SIG-M5 treated with dmso at 0.1 percent for 504 hours (cell line): ENCODE measurements at regions not wholly inside any gene's neighbourhood (a gene's known extent, or its start where the extent isn't known, plus 50 kb on each side); places are given as distances from the start of the nearest gene placed in this dataset.
"Not testable (repeated sequence)": the region's sequence is repeated elsewhere in the genome, so short reads cannot be mapped to it uniquely, and the experiment has no call there.

Experiments used
- DNase-seq: peaks from one replicate; lab custom pipeline; 2025; ENCODE audit not compliant: unreplicated experiment; lab: John Stamatoyannopoulos, UW

- DNase-seq: no peak
These were observed 467.4 kb upstream of the ID4 start for GRCh38 chr6:19369785-19370184.

GRCh38 chr6:19370831-19371230 is 466.3 kb upstream of the ID4 start:
- DNase-seq: no peak

- DNase-seq: no peak
These were observed 461.6 kb upstream of the ID4 start for GRCh38 chr6:19375613-19376012.

GRCh38 chr6:19377722-19378121 is 459.4 kb upstream of the ID4 start:
- no peak for DNase-seq

GRCh38 chr6:19380293-19380692 is 456.9 kb upstream of the ID4 start:
- DNase-seq: no peak

- DNase-seq: no peak
These were observed 454.5 kb upstream of the ID4 start for GRCh38 chr6:19382676-19383075.

GRCh38 chr6:19391926-19392325 is 445.2 kb upstream of the ID4 start:
- no peak for DNase-seq

- no peak for DNase-seq
These were observed 443.1 kb upstream of the ID4 start for GRCh38 chr6:19394051-19394450.

- DNase-seq: no peak
These were observed 442.5 kb upstream of the ID4 start for GRCh38 chr6:19394687-19395086.

- no peak for DNase-seq
These were observed 441.9 kb upstream of the ID4 start for GRCh38 chr6:19395316-19395715.

GRCh38 chr6:19399406-19399805 is 437.8 kb upstream of the ID4 start:
- no peak for DNase-seq

GRCh38 chr6:19404884-19405283 is 432.3 kb upstream of the ID4 start:
- DNase-seq: not testable (repeated sequence)

- no peak for DNase-seq
These were observed 428.8 kb upstream of the ID4 start for GRCh38 chr6:19408331-19408730.

- no peak for DNase-seq
These were observed 426.7 kb upstream of the ID4 start for GRCh38 chr6:19410481-19410880.

GRCh38 chr6:19413323-19413722 is 423.8 kb upstream of the ID4 start:
- no peak for DNase-seq

- DNase-seq: no peak
These were observed 421.4 kb upstream of the ID4 start for GRCh38 chr6:19415605-19416326.

- no peak for DNase-seq
These were observed 420.4 kb upstream of the ID4 start for GRCh38 chr6:19416811-19417210.

- DNase-seq: no peak
These were observed 419.5 kb upstream of the ID4 start for GRCh38 chr6:19417713-19418112.

- DNase-seq: no peak
These were observed 412.3 kb upstream of the ID4 start for GRCh38 chr6:19424853-19425252.

GRCh38 chr6:19427548-19427947 is 409.6 kb upstream of the ID4 start:
- DNase-seq: no peak

- DNase-seq: no peak
These were observed 404.1 kb upstream of the ID4 start for GRCh38 chr6:19432966-19433498.

GRCh38 chr6:19434065-19434464 is 403.1 kb upstream of the ID4 start:
- no peak for DNase-seq

GRCh38 chr6:19435755-19436154 is 401.4 kb upstream of the ID4 start:
- no peak for DNase-seq
